Peyer's patch (tissue), 4 donors: ENCODE measurements at regions not wholly inside any gene's neighbourhood (a gene's known extent, or its start where the extent isn't known, plus 50 kb on each side); places are given as distances from the start of the nearest gene placed in this dataset.
"Not testable (repeated sequence)": the region's sequence is repeated elsewhere in the genome, so short reads cannot be mapped to it uniquely, and the experiment has no call there.

Source experiments
- CTCF ChIP-seq, 6 experiments: fragments of 450-650 bp in 4 of 6; fragments of 200-600 bp in 2 of 6; sonication (generic) in 1 of 6; IDR thresholded peaks; one replicate each; pipeline ENCODE4 v1.5.1; 2017 to 2019; ENCODE audit warnings: antibody characterized with exemption in 6 of 6, mild to moderate bottlenecking in 3 of 6, moderate library complexity in 1 of 6
- POLR2A ChIP-seq, 2 donors: fragments of 450-650 bp; IDR thresholded peaks; one replicate each; pipeline ENCODE4 v1.5.1; 2017; ENCODE audit warnings: antibody characterized with exemption in 2 of 2, mild to moderate bottlenecking in 2 of 2, moderate library complexity in 2 of 2

GRCh38 chr4:9076486-9076885 is 93.7 kb upstream of the FAM90A26 start:
- not testable (repeated sequence) for TF ChIP-seq CTCF, POLR2A (IDR thresholded peaks at IDR 0.05)
